ENCODE measurements at regions not wholly inside any gene's neighbourhood (a gene's known extent, or its start where the extent isn't known, plus 50 kb on each side); places are given as distances from the start of the nearest gene placed in this dataset.
"Not testable (repeated sequence)": the region's sequence is repeated elsewhere in the genome, so short reads cannot be mapped to it uniquely, and the experiment has no call there.

- not testable (repeated sequence) for TF ChIP-seq POLR2A, CTCF (IDR thresholded peaks at IDR 0.05)
These were observed 765.2 kb upstream of the NOVA1 start for GRCh38 chr14:27363036-27363435.

Data from thyroid gland (tissue), 4 donors.